ENCODE measurements at regions not wholly inside any gene's neighbourhood (a gene's known extent, or its start where the extent isn't known, plus 50 kb on each side); places are given as distances from the start of the nearest gene placed in this dataset.

- DNase-seq = no peak
- ChIA-PET POLR2A (no interaction called here), CTCF (no interaction called here)
- intact Hi-C loops (cut with micrococcal nuclease) = no loop called here
- TF ChIP-seq CTCF (IDR thresholded peaks at IDR 0.05) = no peak
- H3K9me3 Mint-ChIP-seq = no peaks in the 10 kb centered on the region
- no peak for ATAC-seq (ENCODE audit: low read depth)
- H3K27me3 Mint-ChIP-seq = peaks cover 16% of the 10 kb centered on the region
- no peak overlapping the region for H3K27ac Mint-ChIP-seq
- H3K4me1 Mint-ChIP-seq = no peaks in the 10 kb centered on the region
- H3K4me3 Mint-ChIP-seq = no peak overlapping the region
- no peaks in the 10 kb centered on the region for H3K36me3 Mint-ChIP-seq (ENCODE audit: low read depth)
Observed at GRCh38 chr10:118496525-118496924, 98.9 kb downstream of the PRLHR start.

GRCh38 chr10:118495499-118495898 lies 99.9 kb downstream of the PRLHR start:
- no peak overlapping the region for H3K4me3 Mint-ChIP-seq
- intact Hi-C loops (cut with micrococcal nuclease) = no loop called here
- TF ChIP-seq CTCF (IDR thresholded peaks at IDR 0.05) = no peak
- peaks cover 9% of the 10 kb centered on the region for H3K27me3 Mint-ChIP-seq
- ATAC-seq (ENCODE audit: low read depth) = no peak
- H3K4me1 Mint-ChIP-seq = no peaks in the 10 kb centered on the region
- no peak for DNase-seq
- no peaks in the 10 kb centered on the region for H3K36me3 Mint-ChIP-seq (ENCODE audit: low read depth)
- H3K9me3 Mint-ChIP-seq = peaks cover 8% of the 10 kb centered on the region
- CTCF ChIA-PET = interaction anchor here (0.9 kb wide), 1 partner anchor 71 kb away, joined by 3 read pairs; no protein-coding TSS in a partner anchor
- H3K27ac Mint-ChIP-seq = no peak overlapping the region
- POLR2A ChIA-PET = no interaction called here

- CTCF ChIA-PET = no interaction called here
Observed at GRCh38 chr10:118491055-118491454, 104.4 kb downstream of the PRLHR start.

GRCh38 chr10:118488710-118489497 lies 106.5 kb downstream of the PRLHR start:
- TF ChIP-seq CTCF (IDR thresholded peaks at IDR 0.05) = no peak
- H3K4me1 Mint-ChIP-seq = no peaks in the 10 kb centered on the region
- intact Hi-C loops (cut with micrococcal nuclease) = no loop called here
- H3K4me3 Mint-ChIP-seq = no peak overlapping the region
- CTCF ChIA-PET = no interaction called here
- H3K9me3 Mint-ChIP-seq = peaks cover 8% of the 10 kb centered on the region
- POLR2A ChIA-PET = no interaction called here
- no peaks in the 10 kb centered on the region for H3K27me3 Mint-ChIP-seq
- H3K36me3 Mint-ChIP-seq (ENCODE audit: low read depth) = no peaks in the 10 kb centered on the region
- ATAC-seq (ENCODE audit: low read depth) (no peak), DNase-seq (no peak)
- no peak overlapping the region for H3K27ac Mint-ChIP-seq

More at GRCh38 chr10:118491055-118491454, 104.4 kb downstream of the PRLHR start:
- H3K9me3 Mint-ChIP-seq = peaks cover 8% of the 10 kb centered on the region
- intact Hi-C loops (cut with micrococcal nuclease) = no loop called here
- peaks cover 3% of the 10 kb centered on the region for H3K27me3 Mint-ChIP-seq
- no peak overlapping the region for H3K27ac Mint-ChIP-seq
- no peaks in the 10 kb centered on the region for H3K36me3 Mint-ChIP-seq (ENCODE audit: low read depth)
- DNase-seq = no peak
- no peak for ATAC-seq (ENCODE audit: low read depth)
- H3K4me3 Mint-ChIP-seq = no peak overlapping the region
- H3K4me1 Mint-ChIP-seq = no peaks in the 10 kb centered on the region
- TF ChIP-seq CTCF (IDR thresholded peaks at IDR 0.05) = no peak
- POLR2A ChIA-PET = no interaction called here

- ChIA-PET CTCF (no interaction called here), POLR2A (no interaction called here)
- no peak for TF ChIP-seq CTCF (IDR thresholded peaks at IDR 0.05)
- Mint-ChIP-seq H3K9me3 (peaks cover 2% of the 10 kb centered on the region), H3K4me1 (no peaks in the 10 kb centered on the region), H3K27ac (no peak overlapping the region), H3K36me3 (ENCODE audit: low read depth) (no peaks in the 10 kb centered on the region), H3K4me3 (no peak overlapping the region), H3K27me3 (no peaks in the 10 kb centered on the region)
- DNase-seq = no peak
- intact Hi-C loops (cut with micrococcal nuclease) = no loop called here
- no peak for ATAC-seq (ENCODE audit: low read depth)
Observed at GRCh38 chr10:118485641-118486040, 109.8 kb downstream of the PRLHR start.
